ENCODE measurements at regions not wholly inside any gene's neighbourhood (a gene's known extent, or its start where the extent isn't known, plus 50 kb on each side); places are given as distances from the start of the nearest gene placed in this dataset.

DNA sequence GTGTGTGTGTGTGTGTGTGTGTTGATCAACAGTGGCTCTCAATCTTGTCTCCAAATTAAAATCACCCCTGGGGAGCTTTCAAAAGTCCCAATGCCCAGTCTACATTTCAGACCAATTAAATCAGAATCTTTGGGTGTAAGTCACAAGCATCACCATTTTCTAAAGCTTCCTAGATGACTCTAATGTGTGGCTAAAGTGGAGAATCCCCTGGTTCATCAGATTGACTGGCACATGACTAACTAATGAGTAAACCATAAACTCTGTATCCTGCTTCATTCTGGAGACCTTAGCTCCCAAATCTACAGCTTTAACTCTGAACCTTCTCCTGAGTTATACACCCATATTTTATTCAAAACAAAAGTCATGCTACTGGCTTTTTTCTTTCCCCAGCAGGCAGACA, 131.3 kb downstream of the SUCLA2 start:
- TF ChIP-seq GATA2 (IDR thresholded peaks at IDR 0.05; ENCODE audit: low read depth, low read length), result no peak
- no peak for TF ChIP-seq GATA3 (IDR thresholded peaks at IDR 0.05; ENCODE audit: low read depth, low read length)
